Panc1 (cell line): ENCODE measurements at regions not wholly inside any gene's neighbourhood (a gene's known extent, or its start where the extent isn't known, plus 50 kb on each side); places are given as distances from the start of the nearest gene placed in this dataset.

Experiments
- ATAC-seq: fragments of 200-7000 bp; cut with Tn5 transposase; 2 replicates; pipeline ENCODE4 v1.9.1; 2020; ENCODE audit warnings: mild to moderate bottlenecking, moderate library complexity
- BruUV-seq: library from RNA; stranded (reverse); fragments of 400-500 nt; replicated peaks from 2 replicates; lab custom pipeline; 2021; lab: Mats Ljungman, UMichigan
- CTCF ChIA-PET: fragments of 300-600 bp; sonication (Branson Sonifier 250); formaldehyde crosslinking; loops from one replicate; lab custom pipeline; 2022; ENCODE audit warnings: antibody characterized with exemption; lab: Charles Lee
- POLR2A ChIA-PET: fragments of 300-600 bp; sonication (Branson Sonifier 250); formaldehyde crosslinking; loops from one replicate; lab custom pipeline; 2022; ENCODE audit warnings: antibody characterized with exemption; lab: Charles Lee
- DNase-seq: peaks from one replicate; pipeline ENCODE4 v3.0.0-alpha.2; 2010; ENCODE audit warnings: low read depth, low spot score
- H3K27ac ChIP-seq: 2 replicates; pipeline ENCODE4 v1.5.1; 2011; ENCODE audit warnings: mild to moderate bottlenecking, low read length, inconsistent platforms
- H3K27me3 ChIP-seq: fragments of 200-500 bp; sonication (Bioruptor generic); 2 replicates; pipeline ENCODE4 v1.6.0; 2014; ENCODE audit warnings: low read length, inconsistent platforms; ENCODE audit not compliant: control insufficient read depth, insufficient read depth
- H3K36me3 ChIP-seq: fragments of 200-500 bp; sonication (Bioruptor generic); 2 replicates; pipeline ENCODE4 v1.5.1; 2014; ENCODE audit warnings: inconsistent platforms, mild to moderate bottlenecking, low read length, moderate library complexity; ENCODE audit not compliant: control insufficient read depth, insufficient read depth
- H3K4me1 ChIP-seq: 2 replicates; pipeline ENCODE4 v1.5.1; 2011; ENCODE audit warnings: inconsistent platforms, mild to moderate bottlenecking, low read length, moderate library complexity; ENCODE audit not compliant: control insufficient read depth, insufficient read depth
- H3K4me3 ChIP-seq, 2 experiments: 2 replicates each; pipeline ENCODE4 v1.5.1; 2011 to 2012; ENCODE audit warnings: low read depth in 2 of 2, low read length in 2 of 2, mild to moderate bottlenecking in 2 of 2, inconsistent platforms in 1 of 2, moderate library complexity in 1 of 2
- H3K9me3 ChIP-seq: fragments of 200-500 bp; sonication (Bioruptor generic); 2 replicates; pipeline ENCODE4 v1.5.1; 2014; ENCODE audit warnings: low read depth, mild to moderate bottlenecking, inconsistent platforms, low read length, moderate library complexity; ENCODE audit not compliant: control insufficient read depth, insufficient read depth
- CTCF ChIP-seq: fragments of 450-650 bp; IDR thresholded peaks from 2 replicates; pipeline ENCODE4 v1.5.1; 2017; ENCODE audit warnings: mild to moderate bottlenecking
- POLR2AphosphoS5 ChIP-seq: IDR thresholded peaks from 2 replicates; pipeline ENCODE4 v1.6.1; 2012; ENCODE audit warnings: mild to moderate bottlenecking, low read depth, low read length, moderate library complexity
- SIN3A ChIP-seq: IDR thresholded peaks from 2 replicates; pipeline ENCODE4 v1.6.1; 2012; ENCODE audit warnings: low read depth, mild to moderate bottlenecking, low read length, moderate library complexity, borderline replicate concordance; ENCODE audit not compliant: insufficient read depth
- TCF7L2 ChIP-seq: IDR thresholded peaks from 2 replicates; pipeline ENCODE4 v1.6.1; 2011; ENCODE audit warnings: mild to moderate bottlenecking, low read depth, low read length, inconsistent platforms
- in situ Hi-C: cut with HindIII; loops from 2 replicates; pipeline ENCODE4 v1.10.0; 2016; ENCODE audit warnings: low sequenced_read_pairs, low pct_unique_long_range_greater_than_20kb
- intact Hi-C: fragments of 100-400 bp; cut with micrococcal nuclease; formaldehyde crosslinking; loops from one replicate; pipeline ENCODE4 v1.10.0; 2022; ENCODE audit not compliant: unreplicated experiment
- TF ChIP-seq, protein P1 (sequence below), 2 experiments: IDR thresholded peaks; 2 replicates each; pipeline ENCODE4 v1.6.1; 2011 to 2012; ENCODE audit warnings: low read depth in 2 of 2, control low read depth in 1 of 2, low read length in 1 of 2, mild to moderate bottlenecking in 1 of 2, moderate library complexity in 1 of 2; ENCODE audit not compliant: insufficient read depth in 1 of 2

DNA sequence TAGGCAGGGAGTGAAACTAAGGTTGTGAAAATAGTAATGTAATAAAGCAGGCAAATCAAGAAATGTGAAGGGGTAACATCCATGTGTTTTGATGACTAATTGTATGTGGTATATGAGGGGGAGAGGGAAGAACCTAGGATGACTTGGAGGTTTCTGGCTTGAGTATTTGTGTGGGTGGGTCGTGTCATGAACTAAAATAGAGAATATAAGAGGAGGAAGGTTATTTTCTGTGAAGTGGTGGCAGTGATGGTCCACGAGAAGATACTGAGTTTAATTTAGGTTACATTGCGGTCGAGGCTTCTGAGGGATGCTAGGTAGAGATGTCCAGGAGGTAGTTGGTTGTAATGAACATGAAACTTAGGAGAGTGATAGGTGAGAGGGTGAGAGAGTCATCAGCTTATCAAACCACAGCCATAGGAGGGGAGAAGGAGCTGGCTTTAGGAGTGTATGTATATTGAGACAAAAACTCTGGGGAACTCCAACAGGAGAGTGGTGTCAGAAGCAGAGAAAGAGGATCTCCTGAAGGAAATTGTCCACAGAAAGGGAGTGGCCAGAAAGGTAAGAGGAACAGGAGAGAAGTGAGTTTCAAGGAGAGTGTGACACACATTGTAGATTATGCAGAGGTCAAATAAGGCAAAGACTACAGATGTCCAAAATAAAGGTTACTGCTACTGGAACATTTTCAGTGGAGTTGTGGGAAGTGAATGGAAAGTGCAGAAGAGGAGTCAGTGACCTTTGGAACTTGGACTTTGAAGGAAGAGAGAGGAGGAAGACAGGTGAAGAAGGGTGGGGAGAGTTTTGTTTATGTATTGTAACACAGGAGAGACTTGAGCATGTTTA lies 89.0 kb upstream of the MACF1 start:
- BruUV-seq, result TSS peak; percentile 25
- no peak for DNase-seq
- Histone ChIP-seq H3K9me3 (no peaks in the 10 kb centered on the region), H3K4me1 (peaks cover 55% of the 10 kb centered on the region), H3K36me3 (no peaks in the 10 kb centered on the region), H3K27ac (0 out of 2 replicates have a peak overlapping the region, but pooled peaks have one; percentile 5), H3K27me3 (no peaks in the 10 kb centered on the region), H3K4me3 (no peak overlapping the region)
- ATAC-seq, result no peak
- intact Hi-C loops, result no loop called here
- ChIA-PET CTCF (no interaction called here), POLR2A (interaction anchor here (0.6 kb wide), 1 partner anchor 24 kb away, joined by 6 read pairs; no protein-coding TSS in a partner anchor)
- in situ Hi-C loops, result no loop called here
- TF ChIP-seq SIN3A (no peak), TCF7L2 (no peak), CTCF (no peak), POLR2AphosphoS5 (no peak)
- TF ChIP-seq, protein P1, sequence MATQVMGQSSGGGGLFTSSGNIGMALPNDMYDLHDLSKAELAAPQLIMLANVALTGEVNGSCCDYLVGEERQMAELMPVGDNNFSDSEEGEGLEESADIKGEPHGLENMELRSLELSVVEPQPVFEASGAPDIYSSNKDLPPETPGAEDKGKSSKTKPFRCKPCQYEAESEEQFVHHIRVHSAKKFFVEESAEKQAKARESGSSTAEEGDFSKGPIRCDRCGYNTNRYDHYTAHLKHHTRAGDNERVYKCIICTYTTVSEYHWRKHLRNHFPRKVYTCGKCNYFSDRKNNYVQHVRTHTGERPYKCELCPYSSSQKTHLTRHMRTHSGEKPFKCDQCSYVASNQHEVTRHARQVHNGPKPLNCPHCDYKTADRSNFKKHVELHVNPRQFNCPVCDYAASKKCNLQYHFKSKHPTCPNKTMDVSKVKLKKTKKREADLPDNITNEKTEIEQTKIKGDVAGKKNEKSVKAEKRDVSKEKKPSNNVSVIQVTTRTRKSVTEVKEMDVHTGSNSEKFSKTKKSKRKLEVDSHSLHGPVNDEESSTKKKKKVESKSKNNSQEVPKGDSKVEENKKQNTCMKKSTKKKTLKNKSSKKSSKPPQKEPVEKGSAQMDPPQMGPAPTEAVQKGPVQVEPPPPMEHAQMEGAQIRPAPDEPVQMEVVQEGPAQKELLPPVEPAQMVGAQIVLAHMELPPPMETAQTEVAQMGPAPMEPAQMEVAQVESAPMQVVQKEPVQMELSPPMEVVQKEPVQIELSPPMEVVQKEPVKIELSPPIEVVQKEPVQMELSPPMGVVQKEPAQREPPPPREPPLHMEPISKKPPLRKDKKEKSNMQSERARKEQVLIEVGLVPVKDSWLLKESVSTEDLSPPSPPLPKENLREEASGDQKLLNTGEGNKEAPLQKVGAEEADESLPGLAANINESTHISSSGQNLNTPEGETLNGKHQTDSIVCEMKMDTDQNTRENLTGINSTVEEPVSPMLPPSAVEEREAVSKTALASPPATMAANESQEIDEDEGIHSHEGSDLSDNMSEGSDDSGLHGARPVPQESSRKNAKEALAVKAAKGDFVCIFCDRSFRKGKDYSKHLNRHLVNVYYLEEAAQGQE (IDR thresholded peaks at IDR 0.05; ENCODE audit: insufficient read depth in 1 of 2, low read depth in 2 of 2, low read length in 1 of 2), result no peak

DNA sequence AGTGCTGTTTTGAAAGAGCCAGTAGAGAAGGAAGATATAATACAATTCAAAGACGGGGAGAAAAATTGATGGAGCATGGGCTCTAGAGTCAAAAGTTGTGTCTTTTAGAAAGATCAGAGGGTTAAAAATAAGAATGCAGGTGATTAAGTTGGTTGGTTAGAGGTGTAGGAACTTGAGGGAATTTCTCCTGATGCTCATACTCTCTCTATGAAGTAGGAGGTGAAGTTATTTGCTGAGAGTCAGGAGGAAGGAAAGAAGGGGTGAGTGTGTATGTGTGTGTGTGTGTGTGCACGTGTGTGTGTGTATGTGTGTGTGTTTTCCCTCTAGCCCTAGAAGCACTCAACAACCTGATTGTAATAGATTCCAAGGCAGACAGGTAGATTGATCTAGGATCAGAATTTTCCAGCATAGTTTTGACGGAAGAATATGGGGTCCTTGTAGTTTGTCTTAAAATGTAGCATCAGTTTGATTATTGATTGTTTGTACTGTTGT lies 88.3 kb upstream of the MACF1 start:
- no peak for TF ChIP-seq SIN3A
- TF ChIP-seq CTCF, result no peak
- TF ChIP-seq TCF7L2, result no peak
- TF ChIP-seq, protein P1 (IDR thresholded peaks at IDR 0.05; ENCODE audit: insufficient read depth in 1 of 2, low read depth in 2 of 2, low read length in 1 of 2), result no peak
- TF ChIP-seq POLR2AphosphoS5, result no peak
- peaks cover 49% of the 10 kb centered on the region for H3K4me1 ChIP-seq
- ATAC-seq (no peak), DNase-seq (no peak)
- ChIA-PET CTCF (no interaction called here), POLR2A (interaction anchor here (0.5 to 0.6 kb wide), 2 partner anchors 23 to 72 kb away, joined by 6 to 9 read pairs; no protein-coding TSS in a partner anchor)
- in situ Hi-C loops (no loop called here), intact Hi-C loops (no loop called here)
- no peaks in the 10 kb centered on the region for H3K36me3 ChIP-seq
- no peaks in the 10 kb centered on the region for H3K9me3 ChIP-seq
- peak overlapping the region; percentile 52 for H3K27ac ChIP-seq
- H3K27me3 ChIP-seq, result no peaks in the 10 kb centered on the region
- BruUV-seq, result no TSS peak
- no peak overlapping the region for H3K4me3 ChIP-seq
